NB4 (cell line): ENCODE measurements at regions not wholly inside any gene's neighbourhood (a gene's known extent, or its start where the extent isn't known, plus 50 kb on each side); places are given as distances from the start of the nearest gene placed in this dataset.

Experiments used
- DNase-seq: peaks from one replicate; pipeline ENCODE4 v3.0.0; 2010; ENCODE audit warnings: low read depth
- H3K4me3 ChIP-seq: one replicate; pipeline ENCODE4 v1.5.1; 2011; ENCODE audit warnings: mild to moderate bottlenecking, low read depth, low read length, moderate library complexity
- CTCF ChIP-seq: IDR thresholded peaks from one replicate; pipeline ENCODE4 v1.5.1; 2012; ENCODE audit warnings: low read depth, low read length
- MYC ChIP-seq: IDR thresholded peaks from 2 replicates; pipeline ENCODE4 v1.6.1; 2011; ENCODE audit warnings: low read depth, low read length
- POLR2A ChIP-seq: IDR thresholded peaks from 2 replicates; pipeline ENCODE4 v1.6.1; 2011; ENCODE audit warnings: mild to moderate bottlenecking; ENCODE audit not compliant: insufficient read length; ENCODE audit errors: extremely low read depth
- TF ChIP-seq, protein P1 (sequence below): IDR thresholded peaks from 2 replicates; pipeline ENCODE4 v1.6.1; 2011; ENCODE audit warnings: low read depth, low read length

DNA sequence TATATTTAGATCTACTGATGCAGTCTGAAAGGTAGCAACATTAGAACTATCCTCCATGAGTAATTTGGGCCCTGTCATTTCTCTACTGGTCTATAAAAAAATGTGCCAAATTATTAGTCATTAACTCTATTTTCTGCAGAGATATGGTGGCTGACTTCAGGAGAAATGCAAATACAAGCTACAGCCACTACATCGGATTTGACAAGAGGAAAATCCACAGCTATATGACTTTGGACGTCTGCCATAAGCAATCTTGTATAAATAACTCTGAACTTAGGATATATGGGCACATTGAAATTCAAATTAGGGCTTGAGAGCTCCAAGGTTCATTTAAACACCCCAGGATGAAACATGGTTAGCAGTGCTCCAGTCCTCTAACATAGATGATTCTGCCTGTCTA is 983.0 kb upstream of the LRFN5 start:
- TF ChIP-seq, protein P1, sequence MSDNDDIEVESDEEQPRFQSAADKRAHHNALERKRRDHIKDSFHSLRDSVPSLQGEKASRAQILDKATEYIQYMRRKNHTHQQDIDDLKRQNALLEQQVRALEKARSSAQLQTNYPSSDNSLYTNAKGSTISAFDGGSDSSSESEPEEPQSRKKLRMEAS = no peak
- TF ChIP-seq CTCF (no peak), MYC (no peak), POLR2A (no peak)
- H3K4me3 ChIP-seq = no peak overlapping the region

GRCh38 chr14:40618225-40618898 is 988.3 kb upstream of the LRFN5 start:
- TF ChIP-seq MYC (no peak), CTCF (no peak), POLR2A (no peak)
- TF ChIP-seq, protein P1 = no peak
- no peak overlapping the region for H3K4me3 ChIP-seq
- no peak for DNase-seq

More for the DNA sequence above, 983.0 kb upstream of the LRFN5 start:
- DNase-seq = no peak

DNA sequence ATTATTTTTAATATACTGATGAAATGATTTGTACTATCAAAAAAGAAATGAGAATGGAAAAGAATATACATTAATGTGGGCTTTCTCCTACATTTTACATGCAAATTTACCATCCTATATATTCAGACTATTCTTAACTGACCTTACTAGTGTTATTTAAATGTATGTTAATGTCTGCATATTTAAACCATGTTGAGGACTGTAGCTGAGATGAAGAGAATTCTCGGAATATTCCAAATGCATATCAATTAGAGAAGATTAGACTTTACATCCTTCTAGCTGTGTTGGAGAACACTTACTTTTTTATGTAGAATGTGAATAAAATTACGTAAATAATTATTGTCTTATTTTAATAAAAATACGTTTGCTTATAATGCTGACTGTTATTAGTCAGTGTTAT is 990.1 kb upstream of the LRFN5 start:
- TF ChIP-seq MYC (no peak), POLR2A (no peak), CTCF (no peak)
- TF ChIP-seq, protein P1 = no peak
- H3K4me3 ChIP-seq = no peak overlapping the region
- DNase-seq = no peak

DNA sequence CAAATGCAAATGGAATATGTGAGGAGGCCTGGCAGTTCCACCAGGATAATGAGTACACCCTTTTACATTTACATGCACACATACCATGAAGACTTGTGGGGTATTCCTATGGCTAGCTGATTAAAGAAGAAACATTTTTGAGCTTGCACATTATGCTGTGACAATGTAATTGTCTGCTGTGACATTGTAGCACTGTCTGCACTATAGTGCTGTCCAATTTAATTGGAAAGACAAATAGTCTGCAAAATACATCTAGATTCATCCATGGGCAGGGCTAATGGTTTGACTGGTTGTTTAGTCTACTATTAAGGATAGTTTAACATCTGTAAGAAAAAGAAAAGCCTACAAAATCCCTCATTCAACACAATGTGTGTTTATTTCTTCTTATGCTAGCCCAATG is 1005.6 kb upstream of the LRFN5 start:
- TF ChIP-seq POLR2A = no peak
- TF ChIP-seq, protein P1 = no peak
- TF ChIP-seq MYC = no peak
- TF ChIP-seq CTCF = no peak
- H3K4me3 ChIP-seq = no peak overlapping the region
- no peak for DNase-seq

DNA sequence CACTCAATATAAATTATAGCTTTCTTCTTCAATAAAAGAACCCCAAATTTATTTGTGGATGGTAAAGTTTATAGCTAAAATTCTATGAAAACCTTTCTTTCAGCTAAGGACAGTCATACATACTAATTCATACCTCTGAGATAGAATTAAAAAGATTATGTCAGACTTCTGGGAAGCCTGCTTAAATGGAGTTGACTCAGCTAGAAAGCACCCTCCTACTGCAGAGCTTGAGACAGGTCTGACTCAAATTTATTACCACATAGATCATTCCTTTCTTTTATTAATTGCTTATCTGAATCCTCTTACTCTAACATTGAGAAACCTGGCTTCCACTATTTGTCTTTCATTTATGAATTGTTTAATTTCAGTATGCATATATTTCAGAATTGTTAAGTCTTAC is 1007.0 kb upstream of the LRFN5 start:
- TF ChIP-seq CTCF (no peak), POLR2A (no peak), MYC (no peak)
- TF ChIP-seq, protein P1 = no peak
- no peak overlapping the region for H3K4me3 ChIP-seq
- DNase-seq = no peak
